ENCODE measurements at regions not wholly inside any gene's neighbourhood (a gene's known extent, or its start where the extent isn't known, plus 50 kb on each side); places are given as distances from the start of the nearest gene placed in this dataset.
"Not testable (repeated sequence)": the region's sequence is repeated elsewhere in the genome, so short reads cannot be mapped to it uniquely, and the experiment has no call there.

DNA sequence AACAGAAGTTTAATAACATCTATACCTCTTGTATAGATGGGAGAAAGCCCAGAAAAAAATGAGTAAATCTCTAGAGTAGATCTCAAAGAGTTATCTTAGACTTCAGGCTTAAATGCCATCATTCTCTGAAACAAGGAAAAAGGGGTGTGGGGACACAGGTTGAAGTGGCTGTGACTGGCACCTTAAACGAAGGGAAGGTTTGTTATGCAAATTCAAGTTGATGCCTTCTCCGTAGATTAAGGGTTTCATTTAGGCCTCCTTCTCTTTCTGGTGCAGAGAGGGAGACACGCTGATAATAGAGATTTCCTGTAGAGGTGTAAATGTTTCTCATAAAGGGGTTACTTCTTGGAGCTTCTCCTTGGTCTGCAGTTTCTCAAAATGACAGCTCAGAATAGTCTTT is 252.1 kb downstream of the CD83 start:
- no peak for DNase-seq (ENCODE audit: low spot score)

DNA sequence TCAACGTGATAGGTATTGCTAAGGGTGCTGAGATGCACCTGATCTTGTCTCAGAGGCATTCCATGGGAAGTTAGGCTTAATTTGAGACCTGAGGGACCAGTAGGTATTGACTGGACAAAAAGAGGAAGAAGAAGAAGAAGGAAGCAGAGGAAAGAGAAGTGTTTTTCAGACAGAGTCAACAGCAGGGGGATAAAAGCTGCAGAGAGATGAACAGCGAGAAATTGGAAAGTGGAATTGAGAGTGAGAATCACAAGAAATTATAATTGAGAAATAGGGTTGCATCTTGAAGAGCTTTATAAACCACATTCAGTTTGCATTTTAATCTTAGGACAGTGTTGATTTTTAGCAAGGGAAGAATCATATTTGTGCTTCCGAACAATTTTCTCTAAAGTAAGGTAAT is 254.0 kb downstream of the CD83 start:
- DNase-seq (ENCODE audit: low spot score), result no peak

DNA sequence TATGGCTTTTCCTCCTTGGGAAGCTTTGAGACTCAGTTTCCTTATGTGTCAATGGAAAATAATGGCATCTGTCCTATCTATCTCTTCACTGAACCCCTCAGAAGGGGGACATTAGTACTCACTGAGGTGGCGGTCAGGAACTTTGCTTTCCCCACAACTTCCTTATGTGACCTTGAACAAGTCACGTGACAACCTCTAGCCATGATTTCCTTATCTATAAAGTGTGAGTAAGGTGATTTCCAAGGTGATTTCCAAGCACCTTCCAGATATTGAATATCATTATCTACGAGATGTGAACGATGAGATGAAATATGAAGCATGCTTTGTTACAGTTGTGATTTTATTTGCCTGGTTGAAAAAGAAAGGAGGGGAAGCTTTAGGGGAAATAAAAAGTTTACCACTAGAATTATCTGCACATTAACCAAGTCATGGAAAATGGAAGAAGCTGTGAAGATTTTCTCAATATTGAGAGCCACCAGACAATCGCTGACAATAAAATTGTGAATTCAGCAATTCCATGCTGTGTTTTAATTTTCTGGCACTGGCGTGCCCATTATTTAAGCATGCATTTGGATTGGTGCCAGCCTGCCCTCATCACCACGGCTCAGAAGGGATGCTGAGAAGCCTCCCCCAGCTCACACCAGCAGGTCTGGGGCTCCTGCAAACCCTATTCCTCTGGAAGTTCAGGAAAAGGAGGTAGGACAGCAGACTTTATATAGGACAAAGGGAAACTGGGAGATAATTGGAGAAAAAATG is 255.3 kb downstream of the CD83 start:
- DNase-seq (ENCODE audit: low spot score), result no peak

DNA sequence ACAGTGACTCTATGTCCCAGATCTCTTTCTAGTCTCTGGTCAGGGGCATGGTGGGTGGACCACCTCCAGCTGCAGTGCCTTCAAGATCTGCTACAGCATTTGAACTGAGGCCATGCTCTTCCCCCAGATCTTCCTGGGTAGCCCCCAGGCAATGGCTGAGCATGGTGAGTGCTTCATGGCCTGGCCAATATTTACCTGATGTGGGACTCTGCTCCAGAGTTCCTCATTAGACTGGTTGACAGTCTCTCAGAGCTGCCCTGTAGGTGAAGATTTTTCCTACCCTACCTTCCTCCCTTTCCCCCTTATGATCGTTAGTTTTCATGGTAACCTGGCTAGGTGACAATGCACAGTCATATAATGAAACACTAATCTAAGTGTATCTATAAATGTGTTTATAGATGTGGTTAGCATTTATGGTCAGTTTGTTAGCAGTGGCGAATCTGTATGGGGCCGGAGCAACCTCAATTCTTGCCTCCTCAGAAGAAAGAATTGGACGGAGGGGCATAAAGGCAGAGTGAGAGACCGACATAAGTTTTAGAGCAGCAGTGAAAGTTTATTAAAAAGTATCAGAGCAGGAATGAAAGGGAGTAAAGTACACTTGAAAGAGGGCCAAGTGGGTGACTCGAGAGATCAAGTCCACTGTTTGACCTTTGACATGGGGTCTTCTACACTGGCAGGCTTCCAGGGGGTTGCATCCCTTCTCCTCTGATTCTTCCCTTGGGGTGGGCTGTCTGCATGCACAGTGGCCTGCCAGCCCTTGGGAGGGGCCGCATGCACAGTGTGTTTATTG is 256.3 kb downstream of the CD83 start:
- DNase-seq (ENCODE audit: low spot score), result no peak

DNA sequence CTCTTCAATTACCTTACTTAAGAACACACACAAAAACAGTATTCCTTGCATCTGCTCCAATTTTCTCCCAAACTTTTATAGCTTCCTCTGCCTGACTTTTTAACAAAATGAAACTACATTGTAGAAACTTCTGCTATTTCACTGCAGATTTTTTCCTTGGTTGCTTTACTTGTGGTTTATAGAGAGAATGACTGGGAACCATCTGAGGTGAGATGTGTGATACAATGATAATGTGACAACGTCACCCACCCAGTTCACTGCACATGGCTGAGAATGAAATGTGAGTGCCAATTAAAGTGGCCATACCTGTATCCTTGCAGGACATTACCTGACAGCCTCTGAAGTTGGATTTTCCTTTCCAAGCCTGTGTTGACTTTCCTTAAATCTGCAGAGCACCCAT is 258.4 kb downstream of the CD83 start:
- no peak for DNase-seq (ENCODE audit: low spot score)

DNA sequence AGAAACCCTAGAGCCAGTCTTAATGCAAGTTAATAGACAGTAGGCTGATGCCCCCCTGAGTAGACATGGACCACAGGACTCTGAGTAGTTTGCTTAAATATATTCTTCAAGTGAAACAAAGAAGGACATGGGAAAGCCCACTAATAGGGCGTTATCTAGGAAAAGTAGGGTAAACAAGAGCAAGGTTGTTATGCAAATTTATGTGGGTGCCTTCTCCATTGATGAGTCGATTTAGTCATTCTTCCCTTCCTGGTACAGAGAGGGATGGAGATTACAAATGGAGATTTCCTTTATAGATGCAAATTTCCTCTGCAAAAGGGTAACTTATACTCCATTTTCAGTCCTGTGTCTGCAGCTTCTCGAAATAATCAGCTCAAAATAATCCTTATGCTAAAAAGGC is 262.0 kb downstream of the CD83 start:
- no peak for DNase-seq (ENCODE audit: low spot score)

DNA sequence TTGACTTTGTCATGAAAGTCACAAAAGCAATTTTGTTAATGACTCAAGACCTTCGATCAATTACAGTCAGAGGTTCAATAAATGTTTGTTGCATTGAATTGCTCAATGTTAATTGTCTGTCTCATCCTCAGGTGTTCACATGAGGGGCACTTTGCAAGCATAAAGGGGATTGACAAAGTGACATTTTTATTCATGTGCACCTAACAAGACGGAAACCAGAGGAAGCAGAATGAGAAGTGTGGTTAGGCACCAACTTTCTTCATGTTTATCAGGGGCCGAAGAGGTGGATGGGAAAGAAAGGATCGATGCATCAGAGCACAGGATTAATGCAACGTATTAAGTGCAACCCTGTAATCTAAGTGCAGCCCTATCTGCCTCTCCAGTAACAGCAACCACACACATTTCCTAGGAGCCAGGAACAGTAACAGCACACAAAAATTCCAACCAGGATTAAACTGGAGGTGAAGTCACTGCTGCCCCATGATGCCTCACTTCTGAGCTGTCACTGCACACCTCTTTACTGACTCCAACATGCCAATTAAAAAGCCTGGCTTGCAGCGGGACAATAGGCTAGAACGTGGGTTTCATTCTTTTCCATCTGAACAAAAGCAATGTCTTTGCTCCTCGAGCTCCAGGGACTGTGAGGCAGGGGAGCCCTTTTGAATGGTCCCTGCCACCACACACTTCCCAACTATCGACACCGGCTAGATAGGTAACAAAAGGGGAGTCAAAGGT is 262.7 kb downstream of the CD83 start:
- DNase-seq (ENCODE audit: low spot score), result no peak

DNA sequence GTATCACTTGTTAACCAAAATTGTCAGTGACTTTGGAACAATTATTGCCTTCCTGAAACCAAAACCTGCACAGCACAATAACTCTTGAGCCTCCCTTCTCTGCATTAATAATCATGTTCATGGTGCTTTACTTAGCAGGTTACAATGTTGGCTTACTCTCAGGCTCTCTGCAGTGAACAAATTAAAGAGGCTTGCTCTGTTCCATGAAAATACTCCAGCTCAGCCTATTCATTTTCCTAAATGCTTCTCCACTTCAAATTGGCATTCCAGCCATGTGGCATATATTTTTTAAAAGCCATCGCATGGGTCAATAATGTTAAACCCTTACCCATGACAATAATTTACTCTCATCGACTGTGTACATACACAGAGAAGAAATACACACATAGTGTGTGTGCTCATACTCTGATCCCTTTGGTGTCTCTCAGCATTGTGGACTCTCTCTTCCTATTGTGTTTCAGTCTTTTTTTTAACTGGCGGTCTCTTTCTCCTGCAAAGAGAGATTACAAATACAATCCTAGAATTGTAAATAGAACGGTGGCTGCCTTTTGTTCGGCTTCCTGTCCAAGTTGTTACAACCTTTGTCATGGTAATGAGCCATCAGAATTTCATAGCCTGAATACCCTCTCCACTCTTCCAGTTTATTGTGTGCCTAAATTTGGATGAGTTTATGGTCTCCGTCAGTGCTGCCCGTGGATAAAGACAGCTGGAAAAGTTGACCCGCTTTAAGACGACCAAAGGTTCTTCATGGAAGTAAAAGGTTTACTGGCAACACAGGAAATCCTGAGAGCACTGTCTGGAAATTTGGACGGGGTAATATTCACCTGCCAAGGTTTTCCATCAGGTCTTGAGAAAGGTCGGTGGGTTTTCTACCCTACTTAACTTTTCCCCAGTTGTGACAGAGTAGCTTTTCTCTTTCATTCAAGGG is 263.6 kb downstream of the CD83 start:
- DNase-seq (ENCODE audit: low spot score), result no peak

DNA sequence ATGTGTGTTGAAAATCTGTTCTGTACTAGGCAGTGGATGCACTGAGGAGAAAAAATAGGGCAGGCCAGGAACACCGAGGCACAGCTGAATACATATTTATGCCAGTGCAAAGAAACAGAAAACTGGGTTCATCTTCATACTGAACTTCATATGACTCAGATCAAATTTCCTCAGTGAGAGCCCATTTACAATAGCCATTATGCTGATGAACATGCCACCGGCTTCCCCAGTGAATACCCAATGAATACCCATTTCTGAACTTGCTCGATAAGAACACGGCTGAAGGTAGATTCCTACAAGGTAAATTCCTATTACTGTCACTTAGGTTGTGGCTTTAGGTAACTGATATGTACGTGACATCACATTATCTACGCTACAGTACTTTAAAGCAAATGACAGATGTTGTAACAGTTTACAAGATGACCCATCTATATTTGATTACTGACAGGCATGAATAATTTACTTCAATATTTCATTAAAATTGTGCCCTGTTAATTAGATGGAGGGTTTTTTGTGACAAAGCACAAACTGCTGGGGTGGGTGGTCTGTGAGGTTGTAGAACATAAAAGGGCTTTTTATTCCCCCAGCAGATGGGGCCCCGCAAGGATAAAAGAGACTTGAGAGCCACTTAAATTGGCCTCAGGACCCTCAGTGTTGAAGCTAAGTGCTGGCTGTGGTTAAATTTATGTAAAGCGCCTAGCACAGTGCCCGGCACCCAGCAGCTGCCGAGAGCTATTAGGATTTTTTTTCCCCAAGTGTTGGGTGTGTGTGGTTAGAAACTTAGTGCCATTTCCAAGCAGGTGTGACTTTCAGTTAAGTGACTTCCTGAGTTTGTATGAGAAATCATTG is 264.5 kb downstream of the CD83 start:
- no peak for DNase-seq (ENCODE audit: low spot score)

DNA sequence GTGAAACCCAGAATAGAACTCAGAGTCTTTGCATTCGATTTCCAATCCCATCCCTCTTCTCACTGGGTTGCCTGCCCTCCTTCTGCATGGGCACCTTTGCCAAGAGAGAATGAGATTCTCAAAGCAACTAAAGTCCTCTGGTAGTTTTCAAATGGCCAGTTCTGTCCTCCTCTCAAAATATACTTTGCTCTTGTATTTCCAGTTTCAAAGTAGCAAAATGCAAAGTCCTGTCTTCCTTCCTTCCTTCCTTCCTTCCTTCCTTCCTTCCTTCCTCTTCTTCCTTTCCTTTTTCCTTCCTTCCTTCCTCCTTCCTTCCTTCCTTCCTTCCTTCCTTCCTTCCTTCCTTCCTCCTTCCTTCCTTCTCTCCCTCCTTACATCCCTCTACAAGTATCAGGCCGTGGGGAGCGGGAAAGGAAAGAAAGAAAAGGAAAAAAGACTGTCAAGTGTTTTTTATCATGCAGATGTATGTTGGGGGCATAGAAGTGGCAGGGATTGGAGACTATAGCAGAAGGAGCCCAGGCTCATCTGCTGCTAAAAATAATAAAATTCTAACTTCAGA is 265.2 kb downstream of the CD83 start:
- no peak for DNase-seq (ENCODE audit: low spot score)

DNA sequence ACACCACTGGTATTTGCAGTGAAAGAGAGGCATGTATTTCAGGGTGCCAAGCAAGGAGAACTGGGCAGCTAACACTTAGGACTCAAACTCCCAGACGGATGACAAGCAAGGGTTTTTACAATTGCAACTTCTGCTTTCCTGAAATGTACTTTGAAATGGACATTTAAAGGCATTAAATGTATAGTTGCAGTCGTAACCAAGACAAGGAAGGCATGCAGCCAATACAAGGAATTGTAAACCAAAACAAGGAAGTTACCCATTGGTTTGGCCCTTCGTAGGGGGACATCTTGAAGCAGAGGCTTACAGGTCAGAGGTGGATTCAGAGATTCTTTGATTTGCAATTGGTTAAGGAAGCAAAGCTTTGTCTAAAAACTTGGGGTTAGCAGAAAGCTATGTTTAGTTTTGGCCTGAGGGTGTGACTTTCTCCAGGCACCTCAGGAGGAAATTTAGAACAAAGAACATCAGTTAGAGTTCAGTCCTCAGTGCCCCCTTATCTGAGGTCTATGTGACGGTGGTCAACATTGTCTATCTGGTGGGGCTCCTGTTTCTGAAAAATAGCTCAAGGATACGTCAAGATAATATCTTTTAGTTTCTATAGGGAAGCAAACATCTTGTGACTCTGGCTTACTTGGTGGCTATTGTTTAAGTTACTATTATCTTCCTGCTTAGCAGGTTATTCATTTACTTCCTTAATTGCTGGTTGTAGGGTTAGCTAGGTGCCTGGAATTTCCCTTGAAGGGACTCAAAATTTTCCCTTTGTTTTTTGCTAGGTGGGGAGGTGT is 266.0 kb downstream of the CD83 start:
- DNase-seq (ENCODE audit: low spot score), result peak; percentile 13

DNA sequence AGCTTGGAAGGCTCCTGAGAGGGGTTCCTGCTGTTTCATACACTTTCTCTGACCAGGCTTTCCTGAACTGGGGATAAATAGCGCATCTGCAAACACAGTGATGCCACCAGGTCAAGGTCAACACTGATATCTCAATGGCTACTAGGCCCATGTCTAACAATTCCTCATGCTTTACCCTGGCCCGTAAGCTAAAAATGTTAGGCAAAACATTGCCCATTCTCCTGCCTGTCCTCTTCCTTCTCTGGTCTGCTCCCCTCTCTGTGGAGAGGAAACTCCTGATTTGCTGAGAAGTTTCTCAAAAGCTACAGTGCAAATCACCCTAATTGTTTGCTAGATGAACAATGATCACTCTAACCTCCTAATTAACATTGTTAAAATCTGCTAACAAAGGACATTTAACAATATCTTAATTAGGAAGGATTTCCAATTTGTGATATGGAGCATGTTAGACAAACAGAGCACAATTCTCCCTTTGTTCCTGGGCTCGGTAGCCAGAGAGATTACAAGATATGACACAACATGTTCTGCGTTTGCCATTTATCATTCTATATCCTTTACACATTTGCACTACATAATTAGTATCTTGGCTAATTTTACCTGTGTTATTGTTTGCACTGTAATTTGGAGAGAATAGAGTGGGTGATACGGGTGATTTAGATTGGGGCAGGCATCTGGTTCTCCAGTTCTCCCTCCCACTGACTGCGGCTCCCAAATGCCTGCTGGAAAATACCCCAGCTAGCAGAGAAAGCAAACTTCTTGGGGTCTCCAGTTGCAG is 266.8 kb downstream of the CD83 start:
- no peak for DNase-seq (ENCODE audit: low spot score)

DNA sequence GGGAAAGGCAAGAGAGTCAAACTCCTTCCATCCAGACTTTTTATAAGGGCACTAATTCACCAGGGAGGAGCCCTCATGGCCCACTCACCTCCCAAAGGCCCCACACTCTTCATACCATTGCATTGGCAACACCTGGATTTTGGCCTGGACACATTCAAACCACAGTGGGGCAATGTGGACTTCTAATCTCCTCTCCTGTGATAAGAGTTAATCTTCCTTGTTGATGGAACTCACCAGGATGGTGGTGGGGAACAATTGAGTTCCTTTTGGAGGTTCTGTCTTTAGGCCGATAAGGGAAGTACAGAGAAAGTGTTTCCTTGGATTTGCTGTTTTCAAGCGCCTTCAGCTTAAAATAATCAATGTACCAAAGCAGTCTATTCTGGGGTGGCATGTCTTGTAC is 268.7 kb downstream of the CD83 start:
- DNase-seq (ENCODE audit: low spot score), result no peak

DNA sequence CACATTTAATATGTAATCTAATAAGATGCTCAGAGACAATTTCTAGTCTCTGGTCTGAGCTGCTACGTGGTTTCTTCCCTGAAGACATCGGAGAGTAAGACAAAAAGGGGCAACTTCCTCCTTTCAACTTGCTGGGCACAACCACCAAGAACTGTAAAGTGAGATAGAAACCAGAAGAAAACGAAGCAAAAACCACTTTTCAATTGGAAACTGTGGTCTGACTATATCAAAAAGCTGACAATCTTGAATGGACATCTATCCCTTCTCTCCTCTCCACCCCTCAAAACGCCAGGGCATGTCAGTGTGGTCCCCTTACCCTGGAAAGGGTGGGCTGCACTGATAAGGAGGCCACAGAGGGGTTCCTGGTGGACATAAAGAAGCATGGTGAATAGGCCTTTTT is 269.1 kb downstream of the CD83 start:
- DNase-seq (ENCODE audit: low spot score), result peak; percentile 17

DNA sequence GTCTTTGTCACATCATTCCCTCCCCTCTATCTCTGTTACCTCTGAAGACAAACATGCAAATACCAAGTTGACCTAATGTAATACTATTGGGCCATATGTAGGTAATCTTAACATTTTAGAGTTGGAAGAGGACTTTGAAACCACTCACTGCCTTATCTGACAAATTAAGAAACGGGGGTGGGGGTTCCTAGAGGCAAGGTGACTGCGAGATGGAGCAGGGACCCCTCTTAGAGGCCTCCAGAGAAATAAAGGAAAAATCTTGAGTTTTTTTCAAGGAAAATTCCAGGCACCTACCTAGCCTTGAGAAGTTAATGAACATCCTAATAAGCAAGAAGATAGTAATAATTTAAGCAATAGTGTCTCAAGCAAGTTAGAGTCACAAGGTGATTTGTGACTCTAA is 270.8 kb downstream of the CD83 start:
- DNase-seq (ENCODE audit: low spot score), result no peak

DNA sequence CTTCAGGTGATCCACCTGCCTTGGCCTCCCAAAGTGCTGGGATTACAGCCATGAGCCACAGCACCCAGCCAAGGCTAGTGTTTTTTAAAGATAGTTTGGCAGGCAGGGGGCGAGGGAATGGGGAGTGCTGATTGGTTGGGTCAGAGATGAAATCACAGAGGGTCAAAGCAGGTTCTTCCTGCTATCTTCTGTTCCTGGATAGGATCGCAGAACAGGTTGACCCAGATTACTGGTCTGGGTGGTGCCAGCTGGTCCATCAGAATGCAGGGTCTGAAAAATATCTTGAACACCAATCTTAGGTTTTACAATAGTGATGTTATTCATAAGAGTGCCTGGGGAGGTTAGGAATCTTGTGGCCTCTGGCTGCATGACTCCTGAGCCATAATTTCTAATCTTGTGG is 272.2 kb downstream of the CD83 start:
- not testable (repeated sequence) for DNase-seq (ENCODE audit: low spot score)

DNA sequence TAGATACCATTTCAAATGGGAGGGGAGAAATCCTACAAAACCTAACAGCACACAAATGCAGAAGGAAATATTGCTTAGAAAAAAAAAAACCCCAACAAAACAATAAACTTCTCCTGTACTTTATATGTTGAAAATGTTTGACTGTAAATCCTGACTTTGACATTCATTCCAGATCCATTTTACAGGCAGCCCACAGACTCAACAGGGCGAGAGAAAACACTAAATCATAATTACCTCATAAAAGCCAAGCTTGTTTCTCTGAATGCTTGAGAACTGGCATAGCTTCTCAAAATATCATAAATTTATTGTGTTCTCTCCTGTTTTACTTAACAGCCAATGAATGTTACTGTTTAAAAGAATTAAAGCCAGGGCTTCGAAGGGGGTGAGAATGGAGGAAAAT is 273.2 kb downstream of the CD83 start:
- DNase-seq (ENCODE audit: low spot score), result no peak

DNA sequence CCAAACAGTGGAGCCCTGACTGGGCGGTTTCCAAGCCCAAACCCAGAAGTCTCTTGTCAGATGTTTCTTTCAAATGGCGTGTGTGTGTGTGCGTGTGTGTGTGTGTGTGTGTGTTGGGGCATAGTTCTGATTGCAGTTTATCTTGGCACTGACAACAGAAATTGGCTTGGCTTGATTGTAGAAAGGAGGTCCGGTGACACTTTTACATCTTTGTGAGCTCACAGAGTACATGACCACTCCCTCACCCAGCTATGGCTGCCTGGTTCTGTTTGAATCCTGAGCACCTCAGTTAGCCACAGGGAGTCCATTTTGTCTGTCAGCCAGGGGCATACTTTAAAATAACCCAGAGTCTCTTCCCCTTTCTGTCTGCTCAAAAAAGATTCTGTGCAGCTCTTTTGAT is 276.3 kb downstream of the CD83 start:
- no peak for DNase-seq (ENCODE audit: low spot score)

DNA sequence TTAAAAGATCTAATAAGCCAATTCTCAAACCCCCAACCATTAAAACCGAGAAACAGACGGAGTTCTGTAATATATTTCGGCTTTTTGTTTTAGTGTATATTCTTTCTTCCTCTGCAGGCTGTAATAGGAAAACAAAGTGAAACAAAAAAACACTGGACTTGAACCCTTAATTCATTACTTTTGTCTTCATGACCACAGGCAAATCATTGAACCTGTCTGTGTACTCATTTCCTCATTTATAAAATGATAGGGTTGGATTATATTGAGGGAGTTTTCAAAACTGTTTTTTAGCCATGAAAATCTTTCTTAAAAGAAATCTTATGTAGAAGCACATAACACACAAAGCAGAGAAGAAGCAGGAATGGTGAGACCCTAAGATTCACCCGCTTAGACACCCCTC is 278.8 kb downstream of the CD83 start:
- DNase-seq (ENCODE audit: low spot score), result no peak
